Upper lobe of left lung (tissue), 4 donors: ENCODE measurements at regions not wholly inside any gene's neighbourhood (a gene's known extent, or its start where the extent isn't known, plus 50 kb on each side); places are given as distances from the start of the nearest gene placed in this dataset.

Source experiments
- CTCF ChIP-seq, 6 experiments: fragments of 450-650 bp in 4 of 6; fragments of 200-600 bp in 2 of 6; sonication (generic) in 2 of 6; IDR thresholded peaks; one replicate each; pipeline ENCODE4 v1.5.1; 2016 to 2019; ENCODE audit warnings: antibody characterized with exemption in 6 of 6
- EP300 ChIP-seq, 4 donors: sonication (generic); formaldehyde crosslinking; IDR thresholded peaks; one replicate each; pipeline ENCODE4 v1.5.1; 2017; ENCODE audit warnings: antibody characterized with exemption in 4 of 4, control low read depth in 2 of 4
- POLR2A ChIP-seq, 4 donors: fragments of 450-650 bp; IDR thresholded peaks; one replicate each; pipeline ENCODE4 v1.5.1; 2016 to 2017; ENCODE audit warnings: antibody characterized with exemption in 4 of 4, mild to moderate bottlenecking in 2 of 4

DNA sequence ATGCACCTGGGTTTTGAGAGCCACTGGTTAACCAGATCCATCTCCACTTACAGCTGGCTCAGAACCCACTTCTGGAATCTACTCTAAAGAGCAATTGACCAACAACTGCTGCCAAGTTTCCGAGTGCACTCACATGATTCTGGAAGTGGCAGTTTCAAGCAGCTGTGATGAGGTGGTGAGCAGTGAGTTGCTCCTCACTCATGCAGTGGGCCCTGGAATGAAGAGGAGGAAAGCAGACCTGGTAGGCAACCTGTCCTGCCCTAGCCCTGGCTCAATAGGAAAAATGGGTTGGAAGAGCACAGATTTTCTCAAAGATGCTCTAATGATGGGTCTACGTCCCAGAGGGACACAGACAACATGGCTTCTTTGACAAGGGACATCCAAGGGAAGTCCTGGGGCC lies 70.7 kb upstream of the NPY start:
- no peak for TF ChIP-seq CTCF (IDR thresholded peaks at IDR 0.05)
- TF ChIP-seq POLR2A (IDR thresholded peaks at IDR 0.05) = no peak
- TF ChIP-seq EP300 (IDR thresholded peaks at IDR 0.05) = no peak
